GM23338 (cell line): ENCODE measurements at regions not wholly inside any gene's neighbourhood (a gene's known extent, or its start where the extent isn't known, plus 50 kb on each side); places are given as distances from the start of the nearest gene placed in this dataset.

Source experiments
- ATAC-seq: fragments of 200-7000 bp; cut with Tn5 transposase; 3 replicates; pipeline ENCODE4 v1.9.1; 2020
- DNase-seq: peaks from one replicate; pipeline ENCODE4 v3.0.0-alpha.2; 2015; ENCODE audit warnings: low spot score
- H2AFZ ChIP-seq: fragments of 200-600 bp; sonication (generic); 2 replicates; pipeline ENCODE4 v1.8.0; 2016; ENCODE audit warnings: antibody characterized with exemption, mild to moderate bottlenecking, moderate library complexity
- H3F3A ChIP-seq: fragments of 200-600 bp; sonication (generic); replicated peaks from 2 replicates; pipeline ENCODE4 v1.8.0; 2017; ENCODE audit warnings: antibody characterized with exemption, mixed run types, low read depth
- H3K27ac ChIP-seq: fragments of 200-600 bp; sonication (generic); 2 replicates; pipeline ENCODE4 v1.6.1; 2016; ENCODE audit warnings: low read depth
- H3K27me3 ChIP-seq: fragments of 200-600 bp; sonication (generic); 2 replicates; pipeline ENCODE4 v1.8.0; 2016; ENCODE audit warnings: mild to moderate bottlenecking, mixed run types, moderate library complexity; ENCODE audit not compliant: insufficient read depth
- H3K36me3 ChIP-seq: fragments of 200-600 bp; sonication (generic); 2 replicates; pipeline ENCODE4 v1.8.0; 2016; ENCODE audit warnings: mild to moderate bottlenecking; ENCODE audit not compliant: insufficient read depth
- H3K4me1 ChIP-seq: fragments of 200-600 bp; sonication (generic); 2 replicates; pipeline ENCODE4 v1.8.0; 2016; ENCODE audit warnings: mild to moderate bottlenecking, moderate library complexity; ENCODE audit not compliant: insufficient read depth
- H3K4me2 ChIP-seq: fragments of 200-600 bp; sonication (generic); 2 replicates; pipeline ENCODE4 v1.7.1; 2017; ENCODE audit warnings: mixed run types
- H3K4me3 ChIP-seq: fragments of 200-600 bp; sonication (generic); 2 replicates; pipeline ENCODE4 v1.6.1; 2016; ENCODE audit warnings: mixed run types
- H3K79me2 ChIP-seq: fragments of 200-600 bp; sonication (generic); replicated peaks from 2 replicates; pipeline ENCODE4 v1.8.0; 2017; ENCODE audit warnings: mild to moderate bottlenecking; ENCODE audit not compliant: insufficient read depth
- H3K9me2 ChIP-seq: fragments of 200-600 bp; sonication (generic); 2 replicates; pipeline ENCODE4 v1.8.0; 2017; ENCODE audit not compliant: insufficient read depth
- H4K20me1 ChIP-seq: fragments of 200-600 bp; sonication (generic); replicated peaks from 2 replicates; pipeline ENCODE4 v1.8.0; 2017; ENCODE audit warnings: mild to moderate bottlenecking; ENCODE audit not compliant: insufficient read depth
- H3K27ac Mint-ChIP-seq: 2 replicates; pipeline ENCODE4 v1.8.0; 2020; ENCODE audit warnings: inconsistent platforms, mild to moderate bottlenecking, moderate library complexity, mixed read lengths
- H3K27me3 Mint-ChIP-seq: 3 replicates; pipeline ENCODE4 v1.8.0; 2022; ENCODE audit warnings: low read depth, mild to moderate bottlenecking, moderate library complexity, mixed read lengths, inconsistent platforms; ENCODE audit not compliant: insufficient read depth, poor library complexity
- H3K36me3 Mint-ChIP-seq: 3 replicates; pipeline ENCODE4 v1.8.0; 2021; ENCODE audit warnings: low read depth, mild to moderate bottlenecking, inconsistent platforms, moderate library complexity, mixed read lengths
- H3K4me1 Mint-ChIP-seq: 3 replicates; pipeline ENCODE4 v1.8.0; 2020; ENCODE audit warnings: mild to moderate bottlenecking, inconsistent platforms, mixed read lengths
- H3K4me3 Mint-ChIP-seq: 3 replicates; pipeline ENCODE4 v1.8.0; 2021; ENCODE audit warnings: moderate library complexity, mild to moderate bottlenecking, inconsistent platforms, mixed read lengths
- H3K9me3 Mint-ChIP-seq: 3 replicates; pipeline ENCODE4 v1.8.0; 2020; ENCODE audit warnings: moderate library complexity, mild to moderate bottlenecking, inconsistent platforms, mixed read lengths
- CREB1 ChIP-seq: fragments of 250-450 bp; sonication (Bioruptor Pico); IDR thresholded peaks from 2 replicates; pipeline ENCODE4 v1.5.0; 2020; ENCODE audit warnings: low read depth, mild to moderate bottlenecking, moderate library complexity
- CTCF ChIP-seq, 2 experiments: fragments of 200-600 bp in 1 of 2; sonication (generic) in 1 of 2; conservative IDR thresholded peaks; 2 replicates each; pipeline versions ENCODE4 v1.5.1 to v1.6.1; 2016 to 2017; ENCODE audit warnings: antibody characterized with exemption in 2 of 2, low read depth in 2 of 2, mild to moderate bottlenecking in 2 of 2, moderate library complexity in 1 of 2
- ETS1 ChIP-seq: IDR thresholded peaks from 2 replicates; pipeline ENCODE4 v1.6.1; 2016; ENCODE audit warnings: antibody characterized with exemption
- EZH2 ChIP-seq: fragments of 200-600 bp; sonication (generic); IDR thresholded peaks from one replicate; pipeline ENCODE4 v1.8.0; 2017; ENCODE audit warnings: antibody characterized with exemption, mild to moderate bottlenecking, low read depth; ENCODE audit not compliant: unreplicated experiment
- EZH2phosphoT487 ChIP-seq: fragments of 200-600 bp; sonication (generic); IDR thresholded peaks from one replicate; pipeline ENCODE4 v1.8.1; 2018; ENCODE audit warnings: antibody characterized with exemption; ENCODE audit not compliant: unreplicated experiment
- JUNB ChIP-seq: IDR thresholded peaks from one replicate; pipeline ENCODE4 v1.6.1; 2016; ENCODE audit warnings: antibody characterized with exemption; ENCODE audit not compliant: unreplicated experiment
- NANOG ChIP-seq: IDR thresholded peaks from 2 replicates; pipeline ENCODE4 v1.6.1; 2016; ENCODE audit warnings: antibody characterized with exemption, borderline replicate concordance
- POLR2AphosphoS5 ChIP-seq: IDR thresholded peaks from 2 replicates; pipeline ENCODE4 v1.6.1; 2016; ENCODE audit warnings: antibody characterized with exemption, low read depth
- REST ChIP-seq: IDR thresholded peaks from one replicate; pipeline ENCODE4 v1.6.1; 2018; ENCODE audit warnings: antibody characterized with exemption; ENCODE audit not compliant: unreplicated experiment
- STAT1 ChIP-seq: IDR thresholded peaks from one replicate; pipeline ENCODE4 v1.6.1; 2016; ENCODE audit warnings: antibody characterized with exemption; ENCODE audit not compliant: unreplicated experiment
- ZNF114 ChIP-seq: fragments of 250-450 bp; sonication (Bioruptor Pico); IDR thresholded peaks from 2 replicates; pipeline ENCODE4 v1.5.0; 2020; ENCODE audit warnings: mild to moderate bottlenecking, moderate library complexity
- ZNF331 ChIP-seq: fragments of 250-450 bp; sonication (Bioruptor Pico); IDR thresholded peaks from 2 replicates; pipeline ENCODE4 v1.5.0; 2020; ENCODE audit warnings: low read depth, mild to moderate bottlenecking, moderate library complexity

- TF ChIP-seq CTCF (conservative IDR thresholded peaks at IDR 0.05; ENCODE audit: low read depth in 2 of 2) (no peak), REST (no peak), EZH2 (no peak), POLR2AphosphoS5 (no peak), ZNF331 (CRISPR knock-in tag) (no peak), ZNF114 (CRISPR knock-in tag) (no peak), CREB1 (CRISPR knock-in tag) (no peak), JUNB (no peak), EZH2phosphoT487 (no peak), ETS1 (no peak), NANOG (no peak)
These were observed 515.7 kb downstream of the MED13L start (continued) for GRCh38 chr12:115761784-115762183.

GRCh38 chr12:115760231-115760630 lies 517.3 kb downstream of the MED13L start:
- H3K9me2 ChIP-seq: 0 out of 2 replicates have a peak, but pooled peaks cover 9% of the 10 kb centered on the region
- TF ChIP-seq STAT1: no peak
- no peak for TF ChIP-seq ZNF331 (CRISPR knock-in tag)
- no peak for TF ChIP-seq ETS1
- no peak for TF ChIP-seq JUNB

More at GRCh38 chr12:115760231-115760630, 517.3 kb downstream of the MED13L start:
- DNase-seq (no peak), ATAC-seq (no peak)
- Histone ChIP-seq H3K27ac (no peak overlapping the region), H3K4me3 (no peak overlapping the region), H3F3A (no peaks in the 10 kb centered on the region), H3K4me2 (no peak overlapping the region), H4K20me1 (no peaks in the 10 kb centered on the region), H3K27me3 (no peaks in the 10 kb centered on the region), H3K4me1 (peaks cover 10% of the 10 kb centered on the region; the same call in 1 of the 2 replicates), H2AFZ (no peak overlapping the region), H3K79me2 (no peaks in the 10 kb centered on the region), H3K36me3 (no peaks in the 10 kb centered on the region)
- no peak overlapping the region for H3K4me3 Mint-ChIP-seq
- H3K9me3 Mint-ChIP-seq: no peaks in the 10 kb centered on the region
- H3K27ac Mint-ChIP-seq: no peak overlapping the region
- H3K4me1 Mint-ChIP-seq: peaks cover 10% of the 10 kb centered on the region
- no peaks in the 10 kb centered on the region for H3K27me3 Mint-ChIP-seq
- no peaks in the 10 kb centered on the region for H3K36me3 Mint-ChIP-seq
